ENCODE measurements at regions not wholly inside any gene's neighbourhood (a gene's known extent, or its start where the extent isn't known, plus 50 kb on each side); places are given as distances from the start of the nearest gene placed in this dataset.

DNA sequence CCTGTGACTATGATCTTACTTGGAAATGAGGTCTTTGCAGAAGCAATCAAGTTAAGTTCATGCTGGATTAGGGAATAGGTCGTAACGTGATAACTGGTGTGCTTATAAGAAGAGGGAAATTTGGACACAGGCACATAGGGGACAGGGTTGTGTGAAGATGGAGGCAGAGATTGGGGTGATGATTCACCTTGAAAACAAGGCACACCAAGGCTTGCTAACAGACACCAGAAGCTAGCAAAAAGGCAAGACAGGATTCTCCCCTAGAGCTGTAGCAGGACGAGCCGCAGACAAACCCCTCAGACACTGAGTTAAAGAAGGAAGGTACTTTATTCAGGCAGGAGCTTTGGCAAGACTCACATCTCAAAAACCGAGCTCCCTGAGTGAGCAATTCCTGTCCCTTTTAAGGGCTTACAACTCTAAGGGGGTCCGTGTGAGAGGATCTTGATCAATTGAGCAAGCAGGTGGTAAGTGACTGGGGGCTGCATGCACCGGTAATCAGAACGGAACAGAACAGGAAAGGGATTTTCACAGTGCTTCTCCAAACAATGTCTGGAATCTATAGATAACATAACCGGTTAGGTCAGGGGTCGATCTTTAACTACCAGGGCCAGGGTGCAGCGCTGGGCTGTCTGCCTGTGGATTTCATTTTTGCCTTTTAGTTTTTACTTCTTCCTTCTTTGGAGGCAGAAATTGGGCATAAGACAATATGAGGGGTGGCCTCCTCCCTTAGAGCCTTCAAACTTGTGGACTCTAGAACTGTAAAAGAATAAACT, 57.5 kb upstream of the S1PR3 start:
- no peaks in the 10 kb centered on the region for H3K36me3 ChIP-seq (replicated peaks in 1 of 2; ENCODE audit: control insufficient read depth in 1 of 2, insufficient read depth in 2 of 2, low read length in 2 of 2)
- H3K27me3 ChIP-seq (ENCODE audit: control insufficient read depth in 1 of 2, insufficient read depth in 2 of 2, low read length in 2 of 2) = peaks cover 0 to 3% of the 10 kb centered on the region in 2 experiments; a peak in 1 of 5 replicates
- ChIA-PET POLR2A (no interaction called here), CTCF (ENCODE audit: low intra/inter-chr PET ratio, low total read pairs) (no interaction called here)
- intact Hi-C loops (cut with micrococcal nuclease; ENCODE audit: unreplicated experiment) = no loop called here
- no TSS peak for BruUV-seq (replicated peaks)
- FAIRE-seq (no peak), DNase-seq (ENCODE audit: low spot score) (no peak), ATAC-seq (no peak)
- H3K9ac ChIP-seq (ENCODE audit: insufficient read depth, low read depth, low read length) = no peak overlapping the region
- H3K27ac ChIP-seq (ENCODE audit: extremely low read length, insufficient read depth, low read length) = no peak overlapping the region
- H3K4me3 ChIP-seq (replicated peaks in 1 of 3; ENCODE audit: insufficient read depth in 1 of 3, low read depth in 2 of 3, low read length in 3 of 3) = no peak overlapping the region
- no peak overlapping the region for H2AFZ ChIP-seq (ENCODE audit: low read length)
- no peak overlapping the region for H3K4me2 ChIP-seq (ENCODE audit: low read depth, low read length)
- no peak for TF ChIP-seq ZNF326 (CRISPR knock-in tag; IDR thresholded peaks at IDR 0.05; ENCODE audit: borderline replicate concordance)
- no peak for TF ChIP-seq ARNT2 (CRISPR knock-in tag; IDR thresholded peaks at IDR 0.05; ENCODE audit: low read depth)
- TF ChIP-seq ZNF629 (CRISPR knock-in tag; conservative IDR thresholded peaks at IDR 0.05) = no peak
- TF ChIP-seq ZNF7 (CRISPR knock-in tag; IDR thresholded peaks at IDR 0.05) = no peak
- no peak for TF ChIP-seq ZC3H4 (CRISPR knock-in tag; IDR thresholded peaks at IDR 0.05; ENCODE audit: borderline replicate concordance)
- TF ChIP-seq NR2F2 (IDR thresholded peaks at IDR 0.05; ENCODE audit: borderline replicate concordance, low read depth) = no peak
- TF ChIP-seq IKZF4 (CRISPR knock-in tag; IDR thresholded peaks at IDR 0.05; ENCODE audit: borderline replicate concordance, low read depth, not compliant biosample characterization) = no peak
- H4K20me1 ChIP-seq (ENCODE audit: insufficient read depth, low read length) = no peaks in the 10 kb centered on the region
- no peaks in the 10 kb centered on the region for H3K79me2 ChIP-seq (ENCODE audit: insufficient read depth, low read length)
- in situ Hi-C loops (cut with HindIII; ENCODE audit: extremely low pct_ligation_motif_present, low pct_unique_long_range_greater_than_20kb) = no loop called here
- H3K4me1 ChIP-seq (ENCODE audit: insufficient read depth, low read length) = no peaks in the 10 kb centered on the region
- 9% methylated on average over 11 of the region's 11 CpGs for WGBS (ENCODE audit: low lambda C conversion rate)
- H3K9me3 ChIP-seq (ENCODE audit: low read length) = peaks cover 11% of the 10 kb centered on the region

DNA sequence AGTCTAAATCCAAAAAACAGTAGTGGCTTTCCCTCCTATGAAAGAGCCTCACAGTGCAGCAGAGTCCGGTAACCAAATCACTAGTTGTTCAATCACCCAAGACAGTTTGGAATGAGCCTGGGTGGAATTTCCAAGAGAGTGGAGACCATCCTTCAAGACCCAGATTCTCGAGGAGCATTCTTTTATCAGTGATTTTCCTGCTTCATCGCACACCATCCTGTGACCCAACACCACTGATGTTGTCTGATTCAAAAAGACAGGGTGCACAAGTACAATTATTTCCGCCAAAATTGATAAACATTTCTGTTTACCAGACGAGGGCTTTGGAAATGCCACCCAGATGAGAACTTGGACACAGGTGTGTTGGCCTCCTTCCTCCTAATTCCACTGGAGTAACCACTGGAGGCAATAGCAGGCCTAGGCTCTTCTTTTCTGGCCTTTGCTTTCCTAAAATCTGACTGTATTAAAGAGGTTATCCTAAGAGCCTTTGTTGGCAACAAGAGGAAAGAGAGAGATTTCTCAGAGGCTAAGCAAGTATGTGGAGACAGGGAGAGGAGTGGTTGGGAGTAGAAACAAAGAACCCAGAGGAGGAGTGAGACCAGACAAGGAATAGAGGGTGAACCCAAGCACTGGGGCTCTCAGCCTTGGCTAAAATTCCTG, 56.3 kb upstream of the S1PR3 start:
- Histone ChIP-seq H3K79me2 (ENCODE audit: insufficient read depth, low read length) (no peaks in the 10 kb centered on the region), H3K27ac (ENCODE audit: extremely low read length, insufficient read depth, low read length) (no peak overlapping the region), H3K4me2 (ENCODE audit: low read depth, low read length) (no peak overlapping the region), H3K9me3 (ENCODE audit: low read length) (peaks cover 11% of the 10 kb centered on the region), H2AFZ (ENCODE audit: low read length) (no peak overlapping the region), H3K9ac (ENCODE audit: insufficient read depth, low read depth, low read length) (no peak overlapping the region), H3K36me3 (replicated peaks in 1 of 2; ENCODE audit: control insufficient read depth in 1 of 2, insufficient read depth in 2 of 2, low read length in 2 of 2) (no peaks in the 10 kb centered on the region), H3K4me1 (ENCODE audit: insufficient read depth, low read length) (no peaks in the 10 kb centered on the region), H3K4me3 (replicated peaks in 1 of 3; ENCODE audit: insufficient read depth in 1 of 3, low read depth in 2 of 3, low read length in 3 of 3) (no peak overlapping the region), H4K20me1 (ENCODE audit: insufficient read depth, low read length) (no peaks in the 10 kb centered on the region), H3K27me3 (ENCODE audit: control insufficient read depth in 1 of 2, insufficient read depth in 2 of 2, low read length in 2 of 2) (peaks cover 0 to 3% of the 10 kb centered on the region in 2 experiments; a peak in 1 of 5 replicates)
- BruUV-seq (replicated peaks) = no TSS peak
- POLR2A ChIA-PET = no interaction called here
- WGBS (ENCODE audit: low lambda C conversion rate) = 27% methylated on average over 4 of the region's 5 CpGs
- in situ Hi-C loops (cut with HindIII; ENCODE audit: extremely low pct_ligation_motif_present, low pct_unique_long_range_greater_than_20kb) = no loop called here
- TF ChIP-seq ASH2L (IDR thresholded peaks at IDR 0.05; ENCODE audit: insufficient read length, low read depth, low read length) = no peak
- TF ChIP-seq ZNF225 (CRISPR knock-in tag; IDR thresholded peaks at IDR 0.05) = no peak
- no peak for TF ChIP-seq NCOA5 (CRISPR knock-in tag; IDR thresholded peaks at IDR 0.05)
- TF ChIP-seq ZNF263 (CRISPR knock-in tag; IDR thresholded peaks at IDR 0.05) = no peak
- TF ChIP-seq BORCS8-MEF2B (CRISPR knock-in tag; IDR thresholded peaks at IDR 0.05) = no peak
- TF ChIP-seq ARNTL (CRISPR knock-in tag; IDR thresholded peaks at IDR 0.05) = no peak
- no peak for TF ChIP-seq HNRNPLL (IDR thresholded peaks at IDR 0.05; ENCODE audit: low read depth, low read length, poor library complexity, severe bottlenecking)
- TF ChIP-seq ZNF792 (CRISPR knock-in tag; IDR thresholded peaks at IDR 0.05) = no peak
- FAIRE-seq (no peak), ATAC-seq (no peak), DNase-seq (ENCODE audit: low spot score) (no peak)
- intact Hi-C loops (cut with micrococcal nuclease; ENCODE audit: unreplicated experiment) = no loop called here
- CTCF ChIA-PET (ENCODE audit: low intra/inter-chr PET ratio, low total read pairs) = no interaction called here
